SK-N-SH (cell line): ENCODE measurements at regions not wholly inside any gene's neighbourhood (a gene's known extent, or its start where the extent isn't known, plus 50 kb on each side); places are given as distances from the start of the nearest gene placed in this dataset.

Experiments used
- EP300 ChIP-seq, 2 experiments: IDR thresholded peaks; 2 replicates each; pipeline versions ENCODE4 v1.4.0 to v1.6.1; 2012; ENCODE audit warnings: borderline replicate concordance in 1 of 2, low read depth in 1 of 2, low read length in 1 of 2
- POLR2AphosphoS5 ChIP-seq: IDR thresholded peaks from 2 replicates; pipeline ENCODE4 v1.6.1; 2012; ENCODE audit warnings: low read depth, low read length
- RAD21 ChIP-seq: IDR thresholded peaks from 2 replicates; pipeline ENCODE4 v1.6.1; 2012; ENCODE audit warnings: mild to moderate bottlenecking, low read length
- RCOR1 ChIP-seq: fragments of 150-350 bp; IDR thresholded peaks from 2 replicates; pipeline ENCODE4 v1.6.1; 2017; ENCODE audit warnings: antibody characterized with exemption, low read length
- SIN3A ChIP-seq: IDR thresholded peaks from 2 replicates; pipeline ENCODE4 v1.6.1; 2012; ENCODE audit warnings: low read depth, mild to moderate bottlenecking, low read length, moderate library complexity, borderline replicate concordance
- SMC3 ChIP-seq: IDR thresholded peaks from 2 replicates; pipeline ENCODE4 v1.6.1; 2012; ENCODE audit warnings: low read depth, low read length, improper control_type of control experiment
- TAF1 ChIP-seq: IDR thresholded peaks from 2 replicates; pipeline ENCODE4 v1.6.1; 2012; ENCODE audit warnings: low read depth, mild to moderate bottlenecking, low read length, moderate library complexity, borderline replicate concordance
- YY1 ChIP-seq: IDR thresholded peaks from 2 replicates; pipeline ENCODE4 v1.4.0; 2012; ENCODE audit warnings: low read depth, mild to moderate bottlenecking
- TF ChIP-seq, protein P1 (sequence below): fragments of 200-600 bp; sonication (generic); IDR thresholded peaks from 2 replicates; pipeline ENCODE4 v1.6.1; 2017; ENCODE audit warnings: antibody characterized with exemption, mild to moderate bottlenecking, moderate library complexity
- TF ChIP-seq, protein P2 (sequence below): fragments of 150-350 bp; IDR thresholded peaks from 2 replicates; pipeline ENCODE4 v1.6.1; 2016; ENCODE audit warnings: mild to moderate bottlenecking, low read depth, low read length
- TF ChIP-seq, protein P3 (sequence below): IDR thresholded peaks from 2 replicates; pipeline ENCODE4 v1.4.0; 2012; ENCODE audit warnings: low read depth
- TF ChIP-seq, protein P4 (sequence below): IDR thresholded peaks from 2 replicates; pipeline ENCODE4 v1.4.0; 2012; ENCODE audit warnings: low read depth, borderline replicate concordance
- TF ChIP-seq, protein P5 (sequence below): IDR thresholded peaks from 2 replicates; pipeline ENCODE4 v1.6.1; 2012; ENCODE audit warnings: mild to moderate bottlenecking, low read depth, low read length, moderate library complexity

DNA sequence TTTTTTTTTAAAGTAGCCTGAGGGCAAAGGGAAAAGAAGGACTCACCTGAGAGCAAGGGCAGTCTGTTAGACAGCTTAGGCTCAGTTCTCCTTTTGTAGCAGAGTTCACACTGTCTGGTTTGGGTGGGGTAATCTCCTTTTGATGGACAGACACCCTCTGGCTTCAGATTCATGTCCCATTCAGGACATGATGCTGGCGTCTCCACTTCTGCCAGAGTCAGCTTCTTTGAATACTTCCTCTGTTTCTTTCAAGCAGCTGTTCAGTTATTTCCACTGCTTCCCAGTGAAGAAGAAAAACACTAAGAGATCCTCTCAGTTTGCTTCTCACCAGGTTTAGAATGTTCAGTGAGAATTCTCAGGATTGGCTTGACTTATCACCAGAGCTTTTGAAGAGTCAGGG, 79.0 kb upstream of the HSD17B12 start:
- TF ChIP-seq, protein P1, sequence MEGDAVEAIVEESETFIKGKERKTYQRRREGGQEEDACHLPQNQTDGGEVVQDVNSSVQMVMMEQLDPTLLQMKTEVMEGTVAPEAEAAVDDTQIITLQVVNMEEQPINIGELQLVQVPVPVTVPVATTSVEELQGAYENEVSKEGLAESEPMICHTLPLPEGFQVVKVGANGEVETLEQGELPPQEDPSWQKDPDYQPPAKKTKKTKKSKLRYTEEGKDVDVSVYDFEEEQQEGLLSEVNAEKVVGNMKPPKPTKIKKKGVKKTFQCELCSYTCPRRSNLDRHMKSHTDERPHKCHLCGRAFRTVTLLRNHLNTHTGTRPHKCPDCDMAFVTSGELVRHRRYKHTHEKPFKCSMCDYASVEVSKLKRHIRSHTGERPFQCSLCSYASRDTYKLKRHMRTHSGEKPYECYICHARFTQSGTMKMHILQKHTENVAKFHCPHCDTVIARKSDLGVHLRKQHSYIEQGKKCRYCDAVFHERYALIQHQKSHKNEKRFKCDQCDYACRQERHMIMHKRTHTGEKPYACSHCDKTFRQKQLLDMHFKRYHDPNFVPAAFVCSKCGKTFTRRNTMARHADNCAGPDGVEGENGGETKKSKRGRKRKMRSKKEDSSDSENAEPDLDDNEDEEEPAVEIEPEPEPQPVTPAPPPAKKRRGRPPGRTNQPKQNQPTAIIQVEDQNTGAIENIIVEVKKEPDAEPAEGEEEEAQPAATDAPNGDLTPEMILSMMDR: no peak
- TF ChIP-seq SMC3: no peak
- TF ChIP-seq, protein P2, sequence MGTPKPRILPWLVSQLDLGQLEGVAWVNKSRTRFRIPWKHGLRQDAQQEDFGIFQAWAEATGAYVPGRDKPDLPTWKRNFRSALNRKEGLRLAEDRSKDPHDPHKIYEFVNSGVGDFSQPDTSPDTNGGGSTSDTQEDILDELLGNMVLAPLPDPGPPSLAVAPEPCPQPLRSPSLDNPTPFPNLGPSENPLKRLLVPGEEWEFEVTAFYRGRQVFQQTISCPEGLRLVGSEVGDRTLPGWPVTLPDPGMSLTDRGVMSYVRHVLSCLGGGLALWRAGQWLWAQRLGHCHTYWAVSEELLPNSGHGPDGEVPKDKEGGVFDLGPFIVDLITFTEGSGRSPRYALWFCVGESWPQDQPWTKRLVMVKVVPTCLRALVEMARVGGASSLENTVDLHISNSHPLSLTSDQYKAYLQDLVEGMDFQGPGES: no peak
- TF ChIP-seq EP300 (IDR thresholded peaks at IDR 0.05; ENCODE audit: borderline replicate concordance in 1 of 2, low read depth in 1 of 2, low read length in 1 of 2): no peak
- no peak for TF ChIP-seq TAF1
- TF ChIP-seq POLR2AphosphoS5: no peak
- TF ChIP-seq, protein P3, sequence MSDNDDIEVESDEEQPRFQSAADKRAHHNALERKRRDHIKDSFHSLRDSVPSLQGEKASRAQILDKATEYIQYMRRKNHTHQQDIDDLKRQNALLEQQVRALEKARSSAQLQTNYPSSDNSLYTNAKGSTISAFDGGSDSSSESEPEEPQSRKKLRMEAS: no peak
- TF ChIP-seq, protein P4, sequence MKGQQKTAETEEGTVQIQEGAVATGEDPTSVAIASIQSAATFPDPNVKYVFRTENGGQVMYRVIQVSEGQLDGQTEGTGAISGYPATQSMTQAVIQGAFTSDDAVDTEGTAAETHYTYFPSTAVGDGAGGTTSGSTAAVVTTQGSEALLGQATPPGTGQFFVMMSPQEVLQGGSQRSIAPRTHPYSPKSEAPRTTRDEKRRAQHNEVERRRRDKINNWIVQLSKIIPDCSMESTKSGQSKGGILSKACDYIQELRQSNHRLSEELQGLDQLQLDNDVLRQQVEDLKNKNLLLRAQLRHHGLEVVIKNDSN: no peak
- no peak for TF ChIP-seq YY1
- no peak for TF ChIP-seq RCOR1
- no peak for TF ChIP-seq SIN3A
- TF ChIP-seq RAD21: no peak
- TF ChIP-seq, protein P5, sequence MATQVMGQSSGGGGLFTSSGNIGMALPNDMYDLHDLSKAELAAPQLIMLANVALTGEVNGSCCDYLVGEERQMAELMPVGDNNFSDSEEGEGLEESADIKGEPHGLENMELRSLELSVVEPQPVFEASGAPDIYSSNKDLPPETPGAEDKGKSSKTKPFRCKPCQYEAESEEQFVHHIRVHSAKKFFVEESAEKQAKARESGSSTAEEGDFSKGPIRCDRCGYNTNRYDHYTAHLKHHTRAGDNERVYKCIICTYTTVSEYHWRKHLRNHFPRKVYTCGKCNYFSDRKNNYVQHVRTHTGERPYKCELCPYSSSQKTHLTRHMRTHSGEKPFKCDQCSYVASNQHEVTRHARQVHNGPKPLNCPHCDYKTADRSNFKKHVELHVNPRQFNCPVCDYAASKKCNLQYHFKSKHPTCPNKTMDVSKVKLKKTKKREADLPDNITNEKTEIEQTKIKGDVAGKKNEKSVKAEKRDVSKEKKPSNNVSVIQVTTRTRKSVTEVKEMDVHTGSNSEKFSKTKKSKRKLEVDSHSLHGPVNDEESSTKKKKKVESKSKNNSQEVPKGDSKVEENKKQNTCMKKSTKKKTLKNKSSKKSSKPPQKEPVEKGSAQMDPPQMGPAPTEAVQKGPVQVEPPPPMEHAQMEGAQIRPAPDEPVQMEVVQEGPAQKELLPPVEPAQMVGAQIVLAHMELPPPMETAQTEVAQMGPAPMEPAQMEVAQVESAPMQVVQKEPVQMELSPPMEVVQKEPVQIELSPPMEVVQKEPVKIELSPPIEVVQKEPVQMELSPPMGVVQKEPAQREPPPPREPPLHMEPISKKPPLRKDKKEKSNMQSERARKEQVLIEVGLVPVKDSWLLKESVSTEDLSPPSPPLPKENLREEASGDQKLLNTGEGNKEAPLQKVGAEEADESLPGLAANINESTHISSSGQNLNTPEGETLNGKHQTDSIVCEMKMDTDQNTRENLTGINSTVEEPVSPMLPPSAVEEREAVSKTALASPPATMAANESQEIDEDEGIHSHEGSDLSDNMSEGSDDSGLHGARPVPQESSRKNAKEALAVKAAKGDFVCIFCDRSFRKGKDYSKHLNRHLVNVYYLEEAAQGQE: no peak
